RWPE2 (cell line): ENCODE measurements at regions not wholly inside any gene's neighbourhood (a gene's known extent, or its start where the extent isn't known, plus 50 kb on each side); places are given as distances from the start of the nearest gene placed in this dataset.

ENCODE experiments used
- ATAC-seq: fragments of 200-7000 bp; cut with Tn5 transposase; 3 replicates; pipeline ENCODE4 v1.9.1; 2021; ENCODE audit warnings: low read depth
- DNase-seq: peaks from one replicate; pipeline ENCODE4 v3.0.0-alpha.2; 2020; ENCODE audit warnings: low spot score
- H3K27ac ChIP-seq: fragments of 450-650 bp; 2 replicates; pipeline ENCODE4 v1.5.1; 2017; ENCODE audit warnings: mild to moderate bottlenecking; ENCODE audit not compliant: poor library complexity, severe bottlenecking
- H3K27me3 ChIP-seq: fragments of 250-450 bp; sonication (Bioruptor Pico); 2 replicates; pipeline ENCODE4 v1.5.1; 2021; ENCODE audit warnings: mild to moderate bottlenecking, moderate library complexity; ENCODE audit not compliant: insufficient read depth, poor library complexity, severe bottlenecking
- H3K36me3 ChIP-seq: fragments of 250-450 bp; sonication (Bioruptor Pico); 2 replicates; pipeline ENCODE4 v1.5.1; 2020; ENCODE audit warnings: low read depth, mild to moderate bottlenecking, moderate library complexity
- H3K4me1 ChIP-seq: fragments of 250-450 bp; sonication (Bioruptor Pico); 2 replicates; pipeline ENCODE4 v1.5.1; 2021; ENCODE audit warnings: mild to moderate bottlenecking, moderate library complexity; ENCODE audit not compliant: insufficient read depth, poor library complexity, severe bottlenecking
- H3K4me3 ChIP-seq: fragments of 250-450 bp; sonication (Bioruptor Pico); 2 replicates; pipeline ENCODE4 v1.5.1; 2021; ENCODE audit warnings: mild to moderate bottlenecking, moderate library complexity; ENCODE audit not compliant: severe bottlenecking
- H3K9me3 ChIP-seq: fragments of 250-450 bp; sonication (Bioruptor Pico); 2 replicates; pipeline ENCODE4 v1.5.1; 2021; ENCODE audit warnings: mild to moderate bottlenecking, moderate library complexity; ENCODE audit not compliant: severe bottlenecking
- CTCF ChIP-seq: fragments of 450-650 bp; IDR thresholded peaks from one replicate; pipeline ENCODE4 v1.5.1; 2017; ENCODE audit warnings: mild to moderate bottlenecking, moderate library complexity; ENCODE audit not compliant: poor library complexity, severe bottlenecking

GRCh38 chr12:38158428-38159091 is 158.0 kb upstream of the ALG10B start:
- Histone ChIP-seq H3K4me3 (no peak overlapping the region), H3K9me3 (no peaks in the 10 kb centered on the region), H3K4me1 (no peaks in the 10 kb centered on the region), H3K27ac (no peak overlapping the region), H3K36me3 (no peaks in the 10 kb centered on the region), H3K27me3 (no peaks in the 10 kb centered on the region)
- TF ChIP-seq CTCF = no peak
- ATAC-seq (no peak), DNase-seq (no peak)

- Histone ChIP-seq H3K4me1 (no peaks in the 10 kb centered on the region), H3K9me3 (no peaks in the 10 kb centered on the region), H3K27ac (no peak overlapping the region), H3K27me3 (no peaks in the 10 kb centered on the region), H3K36me3 (no peaks in the 10 kb centered on the region), H3K4me3 (no peak overlapping the region)
- ATAC-seq (no peak), DNase-seq (no peak)
- no peak for TF ChIP-seq CTCF
Observed at GRCh38 chr12:38159092-38159551, 157.5 kb upstream of the ALG10B start.

GRCh38 chr12:38159591-38160317 is 156.8 kb upstream of the ALG10B start:
- H3K36me3 ChIP-seq = no peaks in the 10 kb centered on the region
- no peak overlapping the region for H3K27ac ChIP-seq
- H3K4me1 ChIP-seq = no peaks in the 10 kb centered on the region
- H3K9me3 ChIP-seq = no peaks in the 10 kb centered on the region
- DNase-seq = no peak
- no peak for ATAC-seq
- no peak overlapping the region for H3K4me3 ChIP-seq
- TF ChIP-seq CTCF = no peak
- H3K27me3 ChIP-seq = no peaks in the 10 kb centered on the region

- Histone ChIP-seq H3K4me3 (no peak overlapping the region), H3K27ac (no peak overlapping the region), H3K9me3 (no peaks in the 10 kb centered on the region), H3K4me1 (no peaks in the 10 kb centered on the region), H3K36me3 (no peaks in the 10 kb centered on the region), H3K27me3 (no peaks in the 10 kb centered on the region)
- no peak for TF ChIP-seq CTCF
- no peak for ATAC-seq
- DNase-seq = no peak
Observed at GRCh38 chr12:38160318-38161122, 156.1 kb upstream of the ALG10B start.
